Suppressor macrophage (primary cell): ENCODE measurements at regions not wholly inside any gene's neighbourhood (a gene's known extent, or its start where the extent isn't known, plus 50 kb on each side); places are given as distances from the start of the nearest gene placed in this dataset.

Experiments
- DNase-seq, 4 experiments: peaks; one replicate each; pipeline ENCODE4 v3.0.0-alpha.2; 2020 to 2022

- no peak for DNase-seq
Observed at GRCh38 chr1:168631671-168632400, 55.4 kb downstream of the XCL1 start.

- DNase-seq, result no peak
Observed at GRCh38 chr1:168634951-168635532, 58.6 kb downstream of the XCL1 start.

- DNase-seq, result peak in 2 of 4 experiments; percentile 14 to 23
Observed at GRCh38 chr1:168636200-168636599, 59.8 kb downstream of the XCL1 start.

GRCh38 chr1:168636642-168637111 is 60.3 kb downstream of the XCL1 start:
- peak; percentile 31 to 65 (median 48) for DNase-seq

GRCh38 chr1:168637350-168637991 is 61.1 kb downstream of the XCL1 start:
- DNase-seq, result peak; percentile 10 to 70 (median 52)

- no peak for DNase-seq
Observed at GRCh38 chr1:168638884-168639283, 62.5 kb downstream of the XCL1 start.

GRCh38 chr1:168640182-168640581 is 63.8 kb downstream of the XCL1 start:
- no peak for DNase-seq

- no peak for DNase-seq
Observed at GRCh38 chr1:168640836-168641235, 64.4 kb downstream of the XCL1 start.

- no peak for DNase-seq
Observed at GRCh38 chr1:168643152-168643551, 66.7 kb downstream of the XCL1 start.
